Ovary (tissue), 3 donors: ENCODE measurements at regions not wholly inside any gene's neighbourhood (a gene's known extent, or its start where the extent isn't known, plus 50 kb on each side); places are given as distances from the start of the nearest gene placed in this dataset.

ENCODE experiments used
- CTCF ChIP-seq, 3 donors: fragments of 450-650 bp in 2 of 3; fragments of 200-600 bp in 1 of 3; IDR thresholded peaks; one replicate each; pipeline versions ENCODE4 v1.5.1 to v1.8.0; 2016 to 2022; ENCODE audit warnings: antibody characterized with exemption in 3 of 3, mild to moderate bottlenecking in 1 of 3
- EP300 ChIP-seq: sonication (generic); formaldehyde crosslinking; IDR thresholded peaks from one replicate; pipeline ENCODE4 v1.6.1; 2017; ENCODE audit warnings: antibody characterized with exemption
- POLR2A ChIP-seq: fragments of 450-650 bp; IDR thresholded peaks from one replicate; pipeline ENCODE4 v1.6.1; 2017; ENCODE audit warnings: antibody characterized with exemption, mild to moderate bottlenecking, moderate library complexity
- donor health status: DM: no; HTN: no; CAD: no.

GRCh38 chr5:145010834-145011233 lies 824.3 kb downstream of the PRELID2 start:
- TF ChIP-seq CTCF (IDR thresholded peaks at IDR 0.05) (no peak), POLR2A (no peak), EP300 (no peak)
